Right lobe of liver (tissue), 6 donors: ENCODE measurements at regions not wholly inside any gene's neighbourhood (a gene's known extent, or its start where the extent isn't known, plus 50 kb on each side); places are given as distances from the start of the nearest gene placed in this dataset.

ENCODE experiments used
- ATAC-seq, 4 donors: fragments of 200-7000 bp; cut with Tn5 transposase; one replicate each; pipeline ENCODE4 v1.9.1; 2020; ENCODE audit warnings: mild to moderate bottlenecking in 4 of 4, moderate library complexity in 4 of 4
- DNase-seq, 3 donors: peaks; one replicate each; pipeline ENCODE4 v3.0.0-alpha.2; 2020
- H3K27ac ChIP-seq, 3 donors: fragments of 200-600 bp; one replicate each; pipeline ENCODE4 v1.8.0; 2022
- H3K27me3 ChIP-seq, 2 donors: fragments of 200-600 bp; one replicate each; pipeline ENCODE4 v1.8.0; 2022
- H3K36me3 ChIP-seq, 4 donors: fragments of 200-600 bp; sonication (generic) in 1 of 4; one replicate each; pipeline versions ENCODE4 v1.5.1 to v1.8.0; 2017 to 2022; ENCODE audit warnings: control low read depth in 1 of 4
- H3K4me1 ChIP-seq, 4 donors: fragments of 200-600 bp; sonication (generic) in 1 of 4; one replicate each; pipeline versions ENCODE4 v1.5.1 to v1.8.0; 2017 to 2022; ENCODE audit warnings: control low read depth in 1 of 4
- H3K4me3 ChIP-seq, 3 donors: fragments of 200-600 bp; one replicate each; pipeline ENCODE4 v1.8.0; 2022
- H3K9me3 ChIP-seq, 4 donors: fragments of 200-600 bp; sonication (generic) in 1 of 4; one replicate each; pipeline versions ENCODE4 v1.5.1 to v1.8.0; 2017 to 2022; ENCODE audit warnings: control low read depth in 1 of 4
- CTCF ChIP-seq, 4 donors: fragments of 200-600 bp in 3 of 4; fragments of 450-650 bp in 1 of 4; IDR thresholded peaks; one replicate each; pipeline versions ENCODE4 v1.5.1 to v1.8.0; 2016 to 2022; ENCODE audit warnings: antibody characterized with exemption in 4 of 4, mild to moderate bottlenecking in 2 of 4
- POLR2A ChIP-seq: fragments of 450-650 bp; IDR thresholded peaks from one replicate; pipeline ENCODE4 v1.6.1; 2017; ENCODE audit warnings: antibody characterized with exemption, mild to moderate bottlenecking
- WGBS: methylation state at CpG from one replicate; pipeline ENCODE4 v1.1.6; 2018; ENCODE audit warnings: low coverage, low lambda C conversion rate; ENCODE audit not compliant: insufficient coverage; ENCODE audit errors: missing lambda C conversion rate; 5-methylcytosine and 5-hydroxymethylcytosine counted together
- intact Hi-C, 2 donors: fragments of 100-400 bp; cut with DNase I; formaldehyde crosslinking; loops; one replicate each; pipeline versions ENCODE4 v1.11.2 to v1.14.1; 2022
- donor health status: DM: no; HTN: yes; CAD: no.
- donor health status: DM: no; HTN: no; CAD: no.
- donor health status: DM: no; HTN: no; CAD: no.
- donor health status: DM: no; HTN: yes; CAD: no.
- donor health status: DM: no; HTN: yes; CAD: no.

DNA sequence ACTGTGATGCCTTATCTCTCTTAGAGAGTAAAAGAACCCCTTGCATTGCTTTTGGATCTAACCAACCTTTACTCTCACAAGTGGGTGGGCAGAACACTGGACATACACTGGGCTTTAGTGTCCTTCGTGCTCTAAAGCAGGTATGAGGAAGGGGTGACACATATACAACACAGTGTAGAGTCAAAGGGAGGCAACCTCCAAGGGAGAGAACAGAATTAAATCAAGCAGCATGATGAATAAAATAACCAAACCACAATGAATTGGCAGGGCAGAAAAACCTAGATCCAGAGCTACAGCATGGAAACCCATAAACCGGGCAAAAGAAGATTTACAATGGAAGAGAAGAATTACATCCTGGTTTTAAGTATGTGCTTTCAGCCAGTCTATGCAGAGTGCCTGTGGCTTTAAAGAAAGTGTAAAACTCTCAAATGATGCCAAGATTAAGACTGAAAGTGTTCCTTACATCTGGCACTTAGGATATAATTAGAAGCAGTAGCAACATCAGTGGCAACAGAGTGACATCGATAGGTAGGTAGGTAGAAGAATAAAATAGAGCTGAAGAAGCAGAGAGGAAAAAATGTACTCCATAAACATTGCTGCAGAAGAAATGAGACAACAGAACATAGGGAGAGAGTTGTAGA, 191.7 kb upstream of the ZC3H15 start:
- H3K27me3 ChIP-seq = no peaks in the 10 kb centered on the region
- H3K4me1 ChIP-seq = no peaks in the 10 kb centered on the region
- H3K4me3 ChIP-seq = no peak overlapping the region
- ATAC-seq (no peak), DNase-seq (no peak)
- H3K36me3 ChIP-seq = no peaks in the 10 kb centered on the region
- H3K27ac ChIP-seq = no peak overlapping the region
- no peaks in the 10 kb centered on the region for H3K9me3 ChIP-seq
- TF ChIP-seq POLR2A = no peak
- no peak for TF ChIP-seq CTCF (IDR thresholded peaks at IDR 0.05)
- 87% methylated on average over 3 of the region's 3 CpGs for WGBS
- intact Hi-C loops = no loop called here

DNA sequence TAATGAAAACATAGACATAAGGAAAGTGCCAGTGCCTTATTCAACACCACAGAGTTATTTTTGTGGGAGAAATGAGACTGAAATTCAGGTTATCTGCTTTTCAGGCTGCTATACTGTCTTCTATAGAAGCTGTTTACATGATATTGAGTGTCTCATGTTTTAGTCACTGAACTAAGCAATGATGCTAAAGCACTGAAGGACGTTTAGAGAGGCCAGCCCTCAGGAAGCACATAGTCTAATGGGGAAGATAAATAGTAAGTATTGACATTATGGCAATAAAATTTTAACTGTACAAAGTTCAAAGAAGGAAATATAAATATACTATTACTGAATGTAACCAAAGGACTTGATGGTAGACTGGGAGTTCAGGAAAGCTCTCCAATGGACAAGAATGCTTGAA, 186.4 kb upstream of the ZC3H15 start:
- Histone ChIP-seq H3K27ac (no peak overlapping the region), H3K4me1 (no peaks in the 10 kb centered on the region), H3K36me3 (no peaks in the 10 kb centered on the region), H3K27me3 (no peaks in the 10 kb centered on the region), H3K9me3 (no peaks in the 10 kb centered on the region), H3K4me3 (no peak overlapping the region)
- 30% methylated on average over 1 of the region's 1 CpG for WGBS
- DNase-seq (no peak), ATAC-seq (no peak)
- TF ChIP-seq POLR2A (no peak), CTCF (IDR thresholded peaks at IDR 0.05) (no peak)
- intact Hi-C loops = no loop called here

DNA sequence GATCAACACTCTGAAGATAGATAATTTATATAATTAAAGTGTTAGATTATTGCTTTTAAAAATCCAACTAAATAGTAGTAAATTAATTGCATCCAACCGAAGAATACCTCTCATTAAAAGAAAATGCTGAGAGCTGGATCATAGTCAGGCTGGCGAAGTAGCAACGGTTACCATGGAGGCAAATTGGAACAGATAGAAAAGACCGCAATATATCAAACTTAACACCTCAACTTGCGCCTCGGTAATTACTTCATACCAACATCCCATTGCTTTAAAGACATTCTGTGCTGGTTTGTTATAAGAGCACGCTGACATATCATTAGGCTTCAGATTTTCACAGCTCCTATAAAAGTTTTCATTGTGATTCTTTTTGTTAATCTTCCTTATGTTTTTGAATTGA, 183.8 kb upstream of the ZC3H15 start:
- intact Hi-C loops = no loop called here
- TF ChIP-seq CTCF (IDR thresholded peaks at IDR 0.05) (no peak), POLR2A (no peak)
- Histone ChIP-seq H3K4me3 (no peak overlapping the region), H3K4me1 (no peaks in the 10 kb centered on the region), H3K9me3 (no peaks in the 10 kb centered on the region), H3K36me3 (no peaks in the 10 kb centered on the region), H3K27ac (no peak overlapping the region), H3K27me3 (no peaks in the 10 kb centered on the region)
- WGBS = 95% methylated on average over 7 of the region's 7 CpGs
- DNase-seq (no peak), ATAC-seq (no peak)

DNA sequence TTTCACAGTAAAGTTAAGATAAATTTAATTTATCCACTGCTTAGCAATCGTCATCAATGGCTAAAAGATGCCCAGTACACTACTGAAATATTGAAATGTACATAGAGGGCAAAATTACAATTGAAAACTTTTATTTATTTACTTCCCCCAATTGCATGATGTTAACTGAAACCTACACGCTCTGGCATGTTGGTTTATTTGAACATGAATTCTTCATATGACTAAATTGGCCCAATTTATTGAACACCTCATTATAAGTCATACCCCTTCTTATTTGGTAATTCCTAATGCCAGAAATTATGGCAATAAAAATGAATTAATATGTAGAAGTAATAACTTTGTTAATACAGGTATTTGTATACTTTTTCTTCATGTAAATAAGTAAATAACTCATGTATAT, 183.0 kb upstream of the ZC3H15 start:
- DNase-seq (no peak), ATAC-seq (no peak)
- H3K9me3 ChIP-seq = no peaks in the 10 kb centered on the region
- 84% methylated on average over 2 of the region's 2 CpGs for WGBS
- H3K4me1 ChIP-seq = no peaks in the 10 kb centered on the region
- H3K36me3 ChIP-seq = no peaks in the 10 kb centered on the region
- H3K27ac ChIP-seq = no peak overlapping the region
- intact Hi-C loops = no loop called here
- no peaks in the 10 kb centered on the region for H3K27me3 ChIP-seq
- H3K4me3 ChIP-seq = no peak overlapping the region
- no peak for TF ChIP-seq CTCF (IDR thresholded peaks at IDR 0.05)
- TF ChIP-seq POLR2A = no peak

DNA sequence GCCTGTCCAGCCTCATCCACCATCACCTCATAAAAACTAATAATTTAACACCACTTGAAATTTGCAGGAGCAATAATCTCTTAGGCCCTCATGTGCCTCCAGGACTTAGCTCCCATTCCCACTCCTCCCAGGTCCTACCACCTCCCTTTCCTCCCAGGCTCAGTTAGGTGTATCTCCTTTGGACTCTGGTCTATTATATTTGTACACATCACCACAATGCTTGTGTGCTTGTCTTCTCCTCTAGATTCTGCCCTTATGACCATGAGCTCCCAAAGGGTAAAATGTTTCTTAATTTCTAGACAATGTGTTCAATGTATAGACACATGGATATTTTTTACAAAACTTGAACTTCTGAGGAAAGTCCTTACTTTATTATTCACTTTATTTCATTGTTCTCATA, 182.0 kb upstream of the ZC3H15 start:
- ATAC-seq = no peak
- intact Hi-C loops = no loop called here
- no peak for DNase-seq
- TF ChIP-seq POLR2A (no peak), CTCF (IDR thresholded peaks at IDR 0.05) (no peak)
- Histone ChIP-seq H3K27ac (no peak overlapping the region), H3K27me3 (no peaks in the 10 kb centered on the region), H3K4me1 (no peaks in the 10 kb centered on the region), H3K4me3 (no peak overlapping the region), H3K36me3 (no peaks in the 10 kb centered on the region), H3K9me3 (no peaks in the 10 kb centered on the region)
